GM18909 (cell line): ENCODE measurements at regions not wholly inside any gene's neighbourhood (a gene's known extent, or its start where the extent isn't known, plus 50 kb on each side); places are given as distances from the start of the nearest gene placed in this dataset.
"Not testable (repeated sequence)": the region's sequence is repeated elsewhere in the genome, so short reads cannot be mapped to it uniquely, and the experiment has no call there.

Experiments used
- ATAC-seq: cut with Tn5 transposase; IDR thresholded peaks from one replicate; pipeline ENCODE4 v1.9.1; 2021; ENCODE audit warnings: mild to moderate bottlenecking; ENCODE audit not compliant: unreplicated experiment, poor library complexity

- not testable (repeated sequence) for ATAC-seq
Measured at GRCh38 chr13:64476041-64476568, 2754.0 kb downstream of the PCDH9 start.

GRCh38 chr13:64471916-64472315, 2758.2 kb downstream of the PCDH9 start:
- no peak for ATAC-seq

- ATAC-seq: no peak
Measured at GRCh38 chr13:64470751-64471150, 2759.4 kb downstream of the PCDH9 start.

- ATAC-seq: no peak
Measured at GRCh38 chr13:64459778-64460177, 2770.4 kb downstream of the PCDH9 start.

- ATAC-seq: no peak
Measured at GRCh38 chr13:64457976-64458375, 2772.2 kb downstream of the PCDH9 start.

GRCh38 chr13:64455124-64455523, 2775.0 kb downstream of the PCDH9 start:
- no peak for ATAC-seq

- no peak for ATAC-seq
Measured at GRCh38 chr13:64453831-64454230, 2776.3 kb downstream of the PCDH9 start.

GRCh38 chr13:64446372-64446771, 2783.8 kb downstream of the PCDH9 start:
- ATAC-seq: no peak

GRCh38 chr13:64441740-64442139, 2788.4 kb downstream of the PCDH9 start:
- no peak for ATAC-seq

GRCh38 chr13:64438084-64438483, 2792.1 kb downstream of the PCDH9 start:
- ATAC-seq: no peak

GRCh38 chr13:64429691-64430090, 2800.4 kb downstream of the PCDH9 start:
- no peak for ATAC-seq

- ATAC-seq: no peak
Measured at GRCh38 chr13:64428196-64428595, 2801.9 kb downstream of the PCDH9 start.

- no peak for ATAC-seq
Measured at GRCh38 chr13:64423467-64423866, 2806.7 kb downstream of the PCDH9 start.

GRCh38 chr13:64420181-64420580, 2810.0 kb downstream of the PCDH9 start:
- ATAC-seq: no peak

GRCh38 chr13:64417581-64417980, 2812.6 kb downstream of the PCDH9 start:
- no peak for ATAC-seq

GRCh38 chr13:64414381-64414780, 2815.8 kb downstream of the PCDH9 start:
- ATAC-seq: no peak

- no peak for ATAC-seq
Measured at GRCh38 chr13:64413529-64413928, 2816.6 kb downstream of the PCDH9 start.

GRCh38 chr13:64410276-64411053, 2819.7 kb downstream of the PCDH9 start:
- no peak for ATAC-seq

- ATAC-seq: no peak
Measured at GRCh38 chr13:64397701-64398100, 2832.4 kb downstream of the PCDH9 start.

GRCh38 chr13:64377606-64378005, 2852.5 kb downstream of the PCDH9 start:
- no peak for ATAC-seq

- ATAC-seq: no peak
Measured at GRCh38 chr13:64371461-64371860, 2858.7 kb downstream of the PCDH9 start.

- ATAC-seq: no peak
Measured at GRCh38 chr13:64371045-64371444, 2859.1 kb downstream of the PCDH9 start.
